SK-N-MC (cell line): ENCODE measurements at regions not wholly inside any gene's neighbourhood (a gene's known extent, or its start where the extent isn't known, plus 50 kb on each side); places are given as distances from the start of the nearest gene placed in this dataset.

Experiments
- EZH2 ChIP-seq: fragments of 200-600 bp; sonication (generic); IDR thresholded peaks from one replicate; pipeline ENCODE4 v1.6.1; 2017; ENCODE audit warnings: antibody characterized with exemption
- FOXP2 ChIP-seq: optimal IDR thresholded peaks from 2 replicates; pipeline ENCODE3; 2011; ENCODE audit warnings: mild to moderate bottlenecking, moderate library complexity; ENCODE audit not compliant: insufficient read depth; ENCODE audit errors: extremely low read length, control extremely low read depth
- POLR2AphosphoS5 ChIP-seq: IDR thresholded peaks from 2 replicates; pipeline ENCODE4 v1.6.1; 2012; ENCODE audit warnings: mild to moderate bottlenecking, low read depth, low read length, borderline replicate concordance

DNA sequence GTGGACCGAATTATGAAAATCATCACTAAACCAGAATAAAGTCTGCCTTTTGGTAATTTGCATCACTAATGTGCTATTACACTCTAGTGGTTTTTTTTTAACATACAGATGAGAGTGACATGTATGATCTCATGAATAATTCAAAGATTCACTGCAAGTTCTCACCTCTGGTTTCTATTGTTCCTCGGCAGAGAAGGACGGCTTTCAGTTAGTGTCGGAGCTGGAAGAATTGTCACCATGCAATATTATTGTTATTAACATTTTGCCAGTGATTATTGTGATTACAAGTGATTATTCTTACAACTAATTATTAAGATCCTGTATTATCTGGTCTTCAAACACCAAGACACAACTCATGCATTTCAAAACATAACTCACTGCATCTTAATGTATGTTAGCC lies 366.6 kb upstream of the RPS23 start:
- TF ChIP-seq EZH2 = no peak
- no peak for TF ChIP-seq POLR2AphosphoS5
- TF ChIP-seq FOXP2 = no peak
